PC-3 (cell line): ENCODE measurements at regions not wholly inside any gene's neighbourhood (a gene's known extent, or its start where the extent isn't known, plus 50 kb on each side); places are given as distances from the start of the nearest gene placed in this dataset.

Experiments
- ATAC-seq: fragments of 200-7000 bp; cut with Tn5 transposase; 2 replicates; pipeline ENCODE4 v1.9.1; 2020; ENCODE audit warnings: mild to moderate bottlenecking, moderate library complexity
- BruUV-seq: library from RNA; stranded (reverse); fragments of 400-500 nt; replicated peaks from 2 replicates; lab custom pipeline; 2021; lab: Mats Ljungman, UMichigan
- CTCF ChIA-PET: fragments of 300-600 bp; sonication (Branson Sonifier 250); formaldehyde crosslinking; loops from one replicate; lab custom pipeline; 2022; ENCODE audit warnings: antibody characterized with exemption; lab: Charles Lee
- POLR2A ChIA-PET: fragments of 300-600 bp; sonication (Branson Sonifier 250); formaldehyde crosslinking; loops from one replicate; lab custom pipeline; 2022; ENCODE audit warnings: antibody characterized with exemption; ENCODE audit not compliant: unreplicated experiment; lab: Charles Lee
- DNase-seq: peaks from one replicate; pipeline ENCODE4 v3.0.0-alpha.2; 2015
- H2AFZ ChIP-seq: fragments of 300-600 bp; sonication (generic); 2 replicates; pipeline ENCODE4 v1.6.0; 2016; ENCODE audit warnings: antibody characterized with exemption, low read length
- H3F3A ChIP-seq: fragments of 300-600 bp; sonication (generic); one replicate; pipeline ENCODE4 v1.6.0; 2017; ENCODE audit warnings: antibody characterized with exemption, low read length, control low read depth, mild to moderate bottlenecking; ENCODE audit not compliant: unreplicated experiment
- H3K27ac ChIP-seq: fragments of 300-600 bp; sonication (generic); 2 replicates; pipeline ENCODE4 v1.5.1; 2016; ENCODE audit warnings: mild to moderate bottlenecking, low read length
- H3K27me3 ChIP-seq: fragments of 300-600 bp; sonication (generic); 2 replicates; pipeline ENCODE4 v1.6.1; 2016; ENCODE audit warnings: low read length, mixed read lengths
- H3K36me3 ChIP-seq: fragments of 300-600 bp; sonication (generic); 2 replicates; pipeline ENCODE4 v1.6.1; 2016; ENCODE audit warnings: low read depth, mixed run types, low read length, mixed read lengths
- H3K4me1 ChIP-seq: fragments of 300-600 bp; sonication (generic); 2 replicates; pipeline ENCODE4 v1.5.1; 2016; ENCODE audit warnings: low read length; ENCODE audit not compliant: insufficient read depth
- H3K4me2 ChIP-seq: fragments of 300-600 bp; sonication (generic); 2 replicates; pipeline ENCODE4 v1.6.0; 2016; ENCODE audit warnings: low read length
- H3K4me3 ChIP-seq: fragments of 300-600 bp; sonication (generic); 2 replicates; pipeline ENCODE4 v1.5.1; 2016; ENCODE audit warnings: mild to moderate bottlenecking, low read length, mixed read lengths
- H3K79me2 ChIP-seq: fragments of 300-600 bp; sonication (generic); 2 replicates; pipeline ENCODE4 v1.6.1; 2017; ENCODE audit warnings: low read length, mixed read lengths
- H3K9ac ChIP-seq: fragments of 300-600 bp; sonication (generic); 2 replicates; pipeline ENCODE4 v1.6.0; 2016; ENCODE audit warnings: mild to moderate bottlenecking, low read length
- H3K9me2 ChIP-seq: fragments of 300-600 bp; sonication (generic); replicated peaks from 2 replicates; pipeline ENCODE4 v1.6.1; 2016; ENCODE audit warnings: mixed run types, low read length, mixed read lengths
- H3K9me3 ChIP-seq: fragments of 300-600 bp; sonication (generic); 2 replicates; pipeline ENCODE4 v1.6.1; 2016; ENCODE audit warnings: low read length, mixed read lengths
- H4K20me1 ChIP-seq: fragments of 300-600 bp; sonication (generic); 2 replicates; pipeline ENCODE4 v1.6.1; 2016; ENCODE audit warnings: low read length, mixed read lengths
- CTCF ChIP-seq: fragments of 300-600 bp; sonication (generic); conservative IDR thresholded peaks from 2 replicates; pipeline ENCODE4 v1.5.1; 2017; ENCODE audit warnings: antibody characterized with exemption, low read depth, mild to moderate bottlenecking, low read length
- EZH2 ChIP-seq: fragments of 300-600 bp; sonication (generic); IDR thresholded peaks from one replicate; pipeline ENCODE4 v1.6.1; 2017; ENCODE audit warnings: antibody characterized with exemption, mild to moderate bottlenecking, low read length; ENCODE audit not compliant: unreplicated experiment
- EZH2phosphoT487 ChIP-seq: fragments of 300-600 bp; sonication (generic); IDR thresholded peaks from 2 replicates; pipeline ENCODE4 v1.6.1; 2018; ENCODE audit warnings: mild to moderate bottlenecking, antibody characterized with exemption, low read length, borderline replicate concordance
- intact Hi-C: fragments of 100-400 bp; cut with micrococcal nuclease; formaldehyde crosslinking; loops from 2 replicates; pipeline ENCODE4 v1.9.0; 2023

- ChIA-PET POLR2A (no interaction called here), CTCF (no interaction called here)
- ATAC-seq (no peak), DNase-seq (no peak)
- no peaks in the 10 kb centered on the region for H3K4me1 ChIP-seq
- BruUV-seq, result no TSS peak
- no peaks in the 10 kb centered on the region for H3K79me2 ChIP-seq
- H2AFZ ChIP-seq, result no peak overlapping the region
- TF ChIP-seq EZH2 (no peak), CTCF (no peak), EZH2phosphoT487 (no peak)
- H3F3A ChIP-seq, result no peaks in the 10 kb centered on the region
- no peaks in the 10 kb centered on the region for H4K20me1 ChIP-seq
- H3K4me2 ChIP-seq, result no peak overlapping the region
- no peaks in the 10 kb centered on the region for H3K27me3 ChIP-seq
- H3K9me2 ChIP-seq, result no peaks in the 10 kb centered on the region
- H3K4me3 ChIP-seq, result no peak overlapping the region
- no peak overlapping the region for H3K27ac ChIP-seq
- no peak overlapping the region for H3K9ac ChIP-seq
- intact Hi-C loops, result no loop called here
- H3K36me3 ChIP-seq, result no peaks in the 10 kb centered on the region
- no peaks in the 10 kb centered on the region for H3K9me3 ChIP-seq
Observed at GRCh38 chr6:119844387-119844786, 494.8 kb upstream of the MAN1A1 start.

- H3K9ac ChIP-seq, result no peak overlapping the region
- TF ChIP-seq EZH2phosphoT487 (no peak), EZH2 (no peak), CTCF (no peak)
- no peak overlapping the region for H2AFZ ChIP-seq
- H3K36me3 ChIP-seq, result no peaks in the 10 kb centered on the region
- no peaks in the 10 kb centered on the region for H3K9me3 ChIP-seq
- BruUV-seq, result no TSS peak
- no peak overlapping the region for H3K4me2 ChIP-seq
- DNase-seq (no peak), ATAC-seq (no peak)
- H3F3A ChIP-seq, result no peaks in the 10 kb centered on the region
- no peak overlapping the region for H3K4me3 ChIP-seq
- intact Hi-C loops, result no loop called here
- no peaks in the 10 kb centered on the region for H3K27me3 ChIP-seq
- no peak overlapping the region for H3K27ac ChIP-seq
- H3K79me2 ChIP-seq, result no peaks in the 10 kb centered on the region
- H4K20me1 ChIP-seq, result no peaks in the 10 kb centered on the region
- CTCF ChIA-PET, result no interaction called here
- no peaks in the 10 kb centered on the region for H3K4me1 ChIP-seq
- POLR2A ChIA-PET, result no interaction called here
- no peaks in the 10 kb centered on the region for H3K9me2 ChIP-seq
Observed at GRCh38 chr6:119842191-119842590, 492.6 kb upstream of the MAN1A1 start.

- H3K9ac ChIP-seq, result no peak overlapping the region
- H3K9me3 ChIP-seq, result no peaks in the 10 kb centered on the region
- H3F3A ChIP-seq, result no peaks in the 10 kb centered on the region
- H3K4me2 ChIP-seq, result no peak overlapping the region
- peaks cover 11% of the 10 kb centered on the region for H3K4me1 ChIP-seq
- H3K79me2 ChIP-seq, result no peaks in the 10 kb centered on the region
- CTCF ChIA-PET, result no interaction called here
- H3K9me2 ChIP-seq, result no peaks in the 10 kb centered on the region
- intact Hi-C loops, result loop anchor here (10.0 kb wide), 1 partner anchor 693 kb away; no protein-coding TSS in a partner anchor
- H4K20me1 ChIP-seq, result no peaks in the 10 kb centered on the region
- DNase-seq (no peak), ATAC-seq (no peak)
- no peaks in the 10 kb centered on the region for H3K36me3 ChIP-seq
- no TSS peak for BruUV-seq
- no peak for TF ChIP-seq EZH2
- no peak for TF ChIP-seq CTCF
- no peak overlapping the region for H3K27ac ChIP-seq
- H3K4me3 ChIP-seq, result no peak overlapping the region
- POLR2A ChIA-PET, result no interaction called here
- H3K27me3 ChIP-seq, result no peaks in the 10 kb centered on the region
- H2AFZ ChIP-seq, result no peak overlapping the region
Observed at GRCh38 chr6:119838043-119838442, 488.5 kb upstream of the MAN1A1 start.
